SW 1271 (cell line): ENCODE measurements at regions not wholly inside any gene's neighbourhood (a gene's known extent, or its start where the extent isn't known, plus 50 kb on each side); places are given as distances from the start of the nearest gene placed in this dataset.
"Not testable (repeated sequence)": the region's sequence is repeated elsewhere in the genome, so short reads cannot be mapped to it uniquely, and the experiment has no call there.

ENCODE experiments used
- DNase-seq, 2 experiments: peaks; one replicate each; lab custom pipeline; 2025; lab: John Stamatoyannopoulos, UW

- no peak for DNase-seq
These were observed 450.1 kb upstream of the CFAP20DC start for GRCh38 chr3:59499954-59500353.

GRCh38 chr3:59499000-59499399 is 449.2 kb upstream of the CFAP20DC start:
- DNase-seq = no peak

GRCh38 chr3:59496250-59496649 is 446.4 kb upstream of the CFAP20DC start:
- DNase-seq = no peak

GRCh38 chr3:59494969-59495368 is 445.1 kb upstream of the CFAP20DC start:
- not testable (repeated sequence) for DNase-seq

DNA sequence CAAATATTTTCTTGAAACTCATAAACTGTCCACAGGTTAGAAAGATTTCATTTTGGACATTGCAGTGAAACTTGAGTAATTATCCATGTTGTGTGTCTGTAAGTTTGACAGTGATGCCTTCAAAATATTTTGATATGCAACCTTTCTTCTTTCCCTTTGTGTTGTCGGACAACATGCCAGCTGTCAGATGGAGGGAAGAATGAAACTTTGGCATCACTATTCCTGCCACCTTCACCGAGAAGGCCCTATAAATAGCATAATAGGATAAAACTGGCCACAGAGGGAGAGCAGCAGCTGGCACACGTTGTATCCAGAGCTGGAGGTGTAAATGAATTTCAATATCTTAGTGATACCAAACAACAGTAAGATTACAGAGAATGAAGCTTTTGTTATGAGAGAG is 436.7 kb upstream of the CFAP20DC start:
- no peak for DNase-seq

DNA sequence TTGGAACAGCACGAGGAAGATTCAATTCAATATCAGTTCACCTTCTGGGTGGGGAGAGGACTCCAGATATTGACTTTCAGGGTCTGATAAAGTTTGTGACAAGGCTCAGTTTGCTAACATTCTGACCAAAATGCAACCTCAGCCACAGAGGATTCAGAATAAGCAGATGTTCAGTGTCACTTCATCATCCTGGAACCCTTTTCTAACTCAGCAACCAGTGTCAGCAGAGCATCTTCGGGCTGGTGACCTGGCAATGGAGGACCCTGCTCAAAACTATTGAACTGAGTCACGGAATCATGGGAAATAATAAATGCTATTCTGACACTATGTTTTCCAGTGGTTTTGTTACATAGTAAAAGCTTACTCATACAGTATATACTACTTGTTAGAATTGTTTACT is 433.4 kb upstream of the CFAP20DC start:
- no peak for DNase-seq

DNA sequence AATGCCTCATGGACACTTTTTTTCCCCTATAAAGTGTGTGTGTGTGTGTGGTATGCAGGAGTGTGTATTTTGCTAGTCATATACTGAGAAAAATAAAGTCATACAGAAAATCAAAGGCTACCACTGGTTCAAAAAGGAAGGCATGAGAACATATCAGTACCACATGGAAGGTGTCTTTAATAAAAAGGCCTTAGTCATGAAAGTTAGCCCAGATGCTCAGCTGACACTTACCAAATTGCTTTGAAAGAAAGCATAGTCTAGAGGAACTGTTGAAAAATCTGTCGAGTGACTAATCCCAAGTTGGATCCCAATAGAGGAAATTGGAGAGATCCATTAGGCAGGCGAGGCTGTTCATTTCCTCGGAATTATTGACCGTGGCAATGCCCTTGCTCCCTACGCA is 432.9 kb upstream of the CFAP20DC start:
- DNase-seq = no peak

DNA sequence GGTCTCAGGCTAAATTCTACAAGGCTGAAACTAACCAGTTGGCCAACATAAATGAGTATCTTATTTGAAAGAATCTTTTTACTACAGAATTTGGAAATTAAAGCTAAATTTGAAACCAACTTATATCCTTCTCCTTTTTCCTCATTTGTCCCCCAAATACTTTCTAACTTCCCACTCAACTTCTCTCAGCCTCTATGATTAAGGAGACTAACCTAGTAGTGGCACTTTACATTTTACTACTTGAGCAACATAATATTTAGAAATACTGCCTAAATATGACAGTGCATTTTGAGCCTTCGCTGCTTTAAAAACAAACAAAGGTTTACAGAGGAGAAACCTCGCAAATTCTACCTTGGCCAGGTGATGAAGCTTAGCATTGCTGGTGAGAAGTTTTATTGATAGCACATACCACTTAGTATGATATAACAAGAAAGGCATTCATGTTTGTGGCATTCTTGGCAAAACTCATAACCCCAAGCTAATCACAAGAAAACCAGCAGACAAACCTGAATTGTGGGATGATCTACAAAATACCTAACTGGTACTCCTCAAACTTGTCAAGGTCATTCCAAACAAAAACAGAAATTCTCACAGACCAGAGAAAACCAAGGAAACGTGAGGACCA is 432.1 kb upstream of the CFAP20DC start:
- no peak for DNase-seq

GRCh38 chr3:59480486-59480995 is 430.7 kb upstream of the CFAP20DC start:
- DNase-seq = no peak

DNA sequence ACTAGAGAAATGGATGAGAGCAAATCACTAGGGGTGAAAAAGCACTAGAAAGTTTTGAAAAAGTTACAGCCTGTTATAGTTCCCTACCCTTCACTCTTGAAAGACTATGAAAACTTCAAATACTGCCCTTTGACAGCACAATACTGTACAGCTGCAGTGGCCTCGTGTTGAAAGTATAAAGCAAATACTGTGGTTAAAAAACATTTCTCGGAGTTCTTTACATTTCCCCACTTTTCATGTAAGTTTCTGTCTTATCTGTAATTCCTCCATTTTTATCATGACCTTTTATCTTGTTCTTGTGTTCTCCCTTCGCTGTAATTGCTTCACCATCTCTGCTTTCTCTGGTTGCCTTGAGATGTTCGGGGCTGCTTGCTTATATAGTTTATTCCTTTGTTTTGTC is 423.8 kb upstream of the CFAP20DC start:
- no peak for DNase-seq

- DNase-seq = no peak
These were observed 422.7 kb upstream of the CFAP20DC start for GRCh38 chr3:59472541-59472940.

GRCh38 chr3:59469948-59470723 is 420.3 kb upstream of the CFAP20DC start:
- no peak for DNase-seq

DNA sequence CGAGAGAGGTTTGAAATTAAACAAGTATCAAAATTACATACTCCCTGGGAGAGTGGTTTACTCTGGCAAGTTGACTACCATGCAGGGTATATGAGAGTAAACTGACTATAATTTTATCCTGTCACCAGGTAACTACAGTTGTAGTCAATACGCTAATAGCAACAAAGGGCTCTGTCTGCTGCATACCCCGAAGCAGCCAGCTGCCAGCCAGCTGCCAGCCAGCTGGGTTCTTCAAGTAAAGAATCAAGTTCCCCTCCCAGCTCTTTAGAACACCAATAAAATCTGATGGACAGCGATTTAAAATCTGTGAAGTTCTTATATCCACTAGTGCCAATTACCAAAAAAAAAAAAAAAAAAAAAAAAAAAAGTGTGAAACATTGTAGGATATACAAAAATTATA is 417.7 kb upstream of the CFAP20DC start:
- no peak for DNase-seq

GRCh38 chr3:59464187-59464586 is 414.4 kb upstream of the CFAP20DC start:
- DNase-seq = no peak

- DNase-seq = no peak
These were observed 413.4 kb upstream of the CFAP20DC start for GRCh38 chr3:59463253-59463652.

DNA sequence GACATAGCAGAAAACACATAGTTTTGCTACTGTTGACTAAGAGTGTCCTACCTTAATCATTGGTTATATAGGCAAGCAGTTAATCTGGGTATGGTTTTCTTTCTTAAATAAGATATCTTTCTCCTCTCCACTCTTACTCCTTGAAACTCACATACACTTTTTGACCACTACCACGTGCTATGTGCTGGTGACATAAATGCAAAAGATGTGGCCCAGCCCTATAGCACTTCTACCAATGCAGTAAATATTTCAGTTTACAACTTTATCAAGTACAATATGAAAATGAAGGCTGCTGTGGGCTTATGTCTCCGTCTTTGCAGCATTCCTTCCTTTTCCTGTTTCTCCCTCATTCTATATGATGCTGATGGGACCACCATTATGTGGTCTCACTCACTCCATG is 410.2 kb upstream of the CFAP20DC start:
- no peak for DNase-seq

- no peak for DNase-seq
These were observed 407.1 kb upstream of the CFAP20DC start for GRCh38 chr3:59456852-59457485.

GRCh38 chr3:59451800-59452746 is 402.2 kb upstream of the CFAP20DC start:
- no peak for DNase-seq

DNA sequence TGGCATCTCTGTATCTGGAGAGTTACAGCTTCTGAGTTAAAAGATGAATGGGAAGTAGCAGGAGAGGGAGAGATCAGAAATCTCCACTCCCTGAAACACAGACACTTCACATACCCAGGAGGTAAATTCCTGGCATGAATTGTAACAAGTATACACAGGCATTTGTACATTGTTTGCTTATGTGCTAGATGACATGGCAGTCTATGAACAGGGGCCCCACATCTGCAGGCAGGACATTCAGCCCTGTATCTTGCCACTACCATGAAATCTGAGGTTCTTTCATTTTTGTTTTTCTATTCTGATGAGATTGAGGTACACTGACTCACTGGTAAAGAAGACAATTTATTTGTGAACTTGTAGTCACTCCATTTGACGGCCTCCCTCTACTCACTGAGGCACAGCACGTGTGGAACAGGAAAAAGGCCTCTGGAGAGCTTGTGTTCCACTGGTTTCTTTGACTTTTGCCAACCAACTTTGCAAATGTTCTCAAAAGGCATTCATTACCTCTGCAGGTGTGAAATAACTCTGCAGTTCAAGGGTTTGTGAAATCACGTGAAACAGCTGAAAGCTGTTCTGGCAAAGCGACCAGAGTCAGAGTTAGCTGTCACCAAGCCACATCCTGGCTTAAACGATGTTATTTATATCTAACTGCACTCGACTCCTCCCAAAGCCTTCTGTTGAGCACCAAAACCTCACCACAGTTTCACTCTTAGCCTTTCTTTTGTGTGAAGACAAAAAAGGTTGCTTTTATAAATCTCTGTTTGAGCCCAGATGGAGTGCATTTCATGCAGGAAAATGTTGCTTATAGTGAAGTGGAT is 401.3 kb upstream of the CFAP20DC start:
- DNase-seq = no peak

GRCh38 chr3:59450437-59450836 is 400.6 kb upstream of the CFAP20DC start:
- no peak for DNase-seq
